ENCODE measurements at regions not wholly inside any gene's neighbourhood (a gene's known extent, or its start where the extent isn't known, plus 50 kb on each side); places are given as distances from the start of the nearest gene placed in this dataset.
A peak's percentile ranks its signal among the peaks of the same experiment; 100 is the strongest.

GRCh38 chr1:55746710-55747109, 531.5 kb upstream of the USP24 start:
- Histone ChIP-seq H3K4me1 (no peaks in the 10 kb centered on the region), H3K9me3 (no peaks in the 10 kb centered on the region), H3K27me3 (ENCODE audit: low read depth) (no peaks in the 10 kb centered on the region), H3K36me3 (replicated peaks) (no peaks in the 10 kb centered on the region), H3K4me3 (no peak overlapping the region)
- in situ Hi-C loops (cut with MboI; ENCODE audit: low sequenced_read_pairs) = no loop called here
- DNase-seq (ENCODE audit: low spot score in 2 of 2) = no peak

GRCh38 chr1:55741516-55741915, 526.4 kb upstream of the USP24 start:
- Histone ChIP-seq H3K4me3 (no peak overlapping the region), H3K27me3 (ENCODE audit: low read depth) (no peaks in the 10 kb centered on the region), H3K4me1 (no peaks in the 10 kb centered on the region), H3K36me3 (replicated peaks) (no peaks in the 10 kb centered on the region), H3K9me3 (no peaks in the 10 kb centered on the region)
- in situ Hi-C loops (cut with MboI; ENCODE audit: low sequenced_read_pairs) = no loop called here
- DNase-seq (ENCODE audit: low spot score in 2 of 2) = no peak

GRCh38 chr1:55735106-55735505, 519.9 kb upstream of the USP24 start:
- no peak overlapping the region for H3K4me3 ChIP-seq
- H3K27me3 ChIP-seq (ENCODE audit: low read depth) = no peaks in the 10 kb centered on the region
- no peaks in the 10 kb centered on the region for H3K36me3 ChIP-seq (replicated peaks)
- H3K9me3 ChIP-seq = no peaks in the 10 kb centered on the region
- no peak for DNase-seq (ENCODE audit: low spot score in 2 of 2)
- no peaks in the 10 kb centered on the region for H3K4me1 ChIP-seq
- in situ Hi-C loops (cut with MboI; ENCODE audit: low sequenced_read_pairs) = no loop called here

GRCh38 chr1:55726994-55727393, 511.8 kb upstream of the USP24 start:
- H3K27me3 ChIP-seq (ENCODE audit: low read depth) = no peaks in the 10 kb centered on the region
- DNase-seq (ENCODE audit: low spot score in 2 of 2) = no peak
- H3K4me1 ChIP-seq = no peaks in the 10 kb centered on the region
- in situ Hi-C loops (cut with MboI; ENCODE audit: low sequenced_read_pairs) = no loop called here
- no peak overlapping the region for H3K4me3 ChIP-seq
- H3K9me3 ChIP-seq = no peaks in the 10 kb centered on the region
- no peaks in the 10 kb centered on the region for H3K36me3 ChIP-seq (replicated peaks)

- Histone ChIP-seq H3K36me3 (replicated peaks) (no peaks in the 10 kb centered on the region), H3K4me3 (no peak overlapping the region), H3K4me1 (no peaks in the 10 kb centered on the region), H3K9me3 (no peaks in the 10 kb centered on the region), H3K27me3 (ENCODE audit: low read depth) (no peaks in the 10 kb centered on the region)
- no peak for DNase-seq (ENCODE audit: low spot score in 2 of 2)
- in situ Hi-C loops (cut with MboI; ENCODE audit: low sequenced_read_pairs) = no loop called here
Measured at GRCh38 chr1:55725378-55725777, 510.2 kb upstream of the USP24 start.

- in situ Hi-C loops (cut with MboI; ENCODE audit: low sequenced_read_pairs) = no loop called here
- peak in 1 of 2 experiments; percentile 3 for DNase-seq (ENCODE audit: low spot score in 2 of 2)
- Histone ChIP-seq H3K9me3 (no peaks in the 10 kb centered on the region), H3K36me3 (replicated peaks) (no peaks in the 10 kb centered on the region), H3K4me1 (no peaks in the 10 kb centered on the region), H3K4me3 (no peak overlapping the region), H3K27me3 (ENCODE audit: low read depth) (no peaks in the 10 kb centered on the region)
Measured at GRCh38 chr1:55724551-55725325, 509.6 kb upstream of the USP24 start.

GRCh38 chr1:55723001-55723400, 507.8 kb upstream of the USP24 start:
- H3K4me1 ChIP-seq = no peaks in the 10 kb centered on the region
- H3K36me3 ChIP-seq (replicated peaks) = no peaks in the 10 kb centered on the region
- no peak overlapping the region for H3K4me3 ChIP-seq
- H3K27me3 ChIP-seq (ENCODE audit: low read depth) = no peaks in the 10 kb centered on the region
- no peaks in the 10 kb centered on the region for H3K9me3 ChIP-seq
- no peak for DNase-seq (ENCODE audit: low spot score in 2 of 2)
- in situ Hi-C loops (cut with MboI; ENCODE audit: low sequenced_read_pairs) = no loop called here

GRCh38 chr1:55720261-55720660, 505.1 kb upstream of the USP24 start:
- no peaks in the 10 kb centered on the region for H3K27me3 ChIP-seq (ENCODE audit: low read depth)
- no peak for DNase-seq (ENCODE audit: low spot score in 2 of 2)
- no peaks in the 10 kb centered on the region for H3K36me3 ChIP-seq (replicated peaks)
- no peaks in the 10 kb centered on the region for H3K4me1 ChIP-seq
- H3K4me3 ChIP-seq = no peak overlapping the region
- in situ Hi-C loops (cut with MboI; ENCODE audit: low sequenced_read_pairs) = no loop called here
- no peaks in the 10 kb centered on the region for H3K9me3 ChIP-seq

- DNase-seq (ENCODE audit: low spot score in 2 of 2) = no peak
- no peaks in the 10 kb centered on the region for H3K36me3 ChIP-seq (replicated peaks)
- H3K27me3 ChIP-seq (ENCODE audit: low read depth) = no peaks in the 10 kb centered on the region
- no peaks in the 10 kb centered on the region for H3K4me1 ChIP-seq
- in situ Hi-C loops (cut with MboI; ENCODE audit: low sequenced_read_pairs) = no loop called here
- no peaks in the 10 kb centered on the region for H3K9me3 ChIP-seq
- H3K4me3 ChIP-seq = no peak overlapping the region
Measured at GRCh38 chr1:55718758-55719671, 503.9 kb upstream of the USP24 start.

- no peaks in the 10 kb centered on the region for H3K4me1 ChIP-seq
- no peak overlapping the region for H3K4me3 ChIP-seq
Measured at GRCh38 chr1:55717111-55717510, 501.9 kb upstream of the USP24 start.

GRCh38 chr1:55716610-55717009, 501.4 kb upstream of the USP24 start:
- Histone ChIP-seq H3K4me1 (no peaks in the 10 kb centered on the region), H3K36me3 (replicated peaks) (no peaks in the 10 kb centered on the region), H3K9me3 (no peaks in the 10 kb centered on the region), H3K4me3 (no peak overlapping the region), H3K27me3 (ENCODE audit: low read depth) (no peaks in the 10 kb centered on the region)
- in situ Hi-C loops (cut with MboI; ENCODE audit: low sequenced_read_pairs) = no loop called here
- DNase-seq (ENCODE audit: low spot score in 2 of 2) = no peak

More at GRCh38 chr1:55717111-55717510, 501.9 kb upstream of the USP24 start:
- Histone ChIP-seq H3K36me3 (replicated peaks) (no peaks in the 10 kb centered on the region), H3K27me3 (ENCODE audit: low read depth) (no peaks in the 10 kb centered on the region), H3K9me3 (no peaks in the 10 kb centered on the region)
- DNase-seq (ENCODE audit: low spot score in 2 of 2) = no peak
- in situ Hi-C loops (cut with MboI; ENCODE audit: low sequenced_read_pairs) = no loop called here

- Histone ChIP-seq H3K4me1 (no peaks in the 10 kb centered on the region), H3K4me3 (no peak overlapping the region), H3K27me3 (ENCODE audit: low read depth) (no peaks in the 10 kb centered on the region), H3K9me3 (no peaks in the 10 kb centered on the region), H3K36me3 (replicated peaks) (no peaks in the 10 kb centered on the region)
- no peak for DNase-seq (ENCODE audit: low spot score in 2 of 2)
- in situ Hi-C loops (cut with MboI; ENCODE audit: low sequenced_read_pairs) = no loop called here
Measured at GRCh38 chr1:55716151-55716550, 501.0 kb upstream of the USP24 start.

GRCh38 chr1:55714230-55714629, 499.1 kb upstream of the USP24 start:
- Histone ChIP-seq H3K4me1 (no peaks in the 10 kb centered on the region), H3K27me3 (ENCODE audit: low read depth) (no peaks in the 10 kb centered on the region), H3K9me3 (no peaks in the 10 kb centered on the region), H3K36me3 (replicated peaks) (no peaks in the 10 kb centered on the region), H3K4me3 (no peak overlapping the region)
- in situ Hi-C loops (cut with MboI; ENCODE audit: low sequenced_read_pairs) = no loop called here
- DNase-seq (ENCODE audit: low spot score in 2 of 2) = no peak

GRCh38 chr1:55713516-55713915, 498.4 kb upstream of the USP24 start:
- Histone ChIP-seq H3K36me3 (replicated peaks) (no peaks in the 10 kb centered on the region), H3K4me3 (no peak overlapping the region), H3K9me3 (no peaks in the 10 kb centered on the region), H3K4me1 (no peaks in the 10 kb centered on the region), H3K27me3 (ENCODE audit: low read depth) (no peaks in the 10 kb centered on the region)
- in situ Hi-C loops (cut with MboI; ENCODE audit: low sequenced_read_pairs) = no loop called here
- DNase-seq (ENCODE audit: low spot score in 2 of 2) = no peak

Data from HAP-1 (cell line).